ENCODE measurements at regions not wholly inside any gene's neighbourhood (a gene's known extent, or its start where the extent isn't known, plus 50 kb on each side); places are given as distances from the start of the nearest gene placed in this dataset.

GRCh38 chr11:50186146-50186545, 153.5 kb downstream of the OR4C45 start:
- H3K4me3 ChIP-seq: no peak overlapping the region
- no peak for DNase-seq (ENCODE audit: extremely low read depth in 1 of 4, low spot score in 3 of 4)
- no peaks in the 10 kb centered on the region for H3K79me2 ChIP-seq (ENCODE audit: control insufficient read depth, insufficient read depth, low read length)
- BruUV-seq (replicated peaks): no TSS peak
- H3K27ac ChIP-seq (ENCODE audit: extremely low read depth, low read depth, low read length): no peak overlapping the region
- H3K4me1 ChIP-seq (replicated peaks in 1 of 2; ENCODE audit: control insufficient read depth in 2 of 2, insufficient read depth in 2 of 2, low read length in 2 of 2): no peaks in the 10 kb centered on the region
- no peaks in the 10 kb centered on the region for H4K20me1 ChIP-seq (replicated peaks; ENCODE audit: control insufficient read depth, insufficient read depth, low read length)
- no peak overlapping the region for H2AFZ ChIP-seq (ENCODE audit: low read depth, low read length)
- no peak for FAIRE-seq
- no peaks in the 10 kb centered on the region for H3K9me1 ChIP-seq (ENCODE audit: control insufficient read depth, insufficient read depth, low read length)
- H3K27me3 ChIP-seq (ENCODE audit: control insufficient read depth in 2 of 2, insufficient read depth in 2 of 2, low read length in 2 of 2): no peaks in the 10 kb centered on the region
- POLR2A ChIA-PET: no interaction called here
- no peak for ATAC-seq
- no peak for TF ChIP-seq ZBTB8A (IDR thresholded peaks at IDR 0.05; ENCODE audit: partially characterized antibody)
- no peak for TF ChIP-seq PYGO2 (tag; IDR thresholded peaks at IDR 0.05)
- TF ChIP-seq TSHZ1 (CRISPR knock-in tag; IDR thresholded peaks at IDR 0.05): no peak
- no peak for TF ChIP-seq CC2D1A (IDR thresholded peaks at IDR 0.05)
- no peak for TF ChIP-seq ZNF121 (CRISPR knock-in tag; conservative IDR thresholded peaks at IDR 0.05)
- no peak for TF ChIP-seq SRSF9 (IDR thresholded peaks at IDR 0.05; ENCODE audit: borderline replicate concordance, low read depth, low read length)
- no peak for TF ChIP-seq ZBTB7A (IDR thresholded peaks at IDR 0.05; ENCODE audit: borderline replicate concordance, control insufficient read depth, low read depth, low read length)
- no peak for TF ChIP-seq MAZ (CRISPR knock-in tag; conservative IDR thresholded peaks at IDR 0.05 in 1 of 2, IDR thresholded peaks at IDR 0.05 in 1 of 2)
- no peak for TF ChIP-seq MEIS2 (IDR thresholded peaks at IDR 0.05; ENCODE audit: partially characterized antibody)
- TF ChIP-seq E4F1 (CRISPR knock-in tag; IDR thresholded peaks at IDR 0.05; ENCODE audit: borderline replicate concordance): no peak
- TF ChIP-seq ZNF24 (IDR thresholded peaks at IDR 0.05): no peak
- no peak for TF ChIP-seq NFE2L1 (tag; IDR thresholded peaks at IDR 0.05; ENCODE audit: borderline replicate concordance, low read depth)
- TF ChIP-seq ZBTB26 (CRISPR knock-in tag; IDR thresholded peaks at IDR 0.05): no peak
- in situ Hi-C loops (cut with MboI) (no loop called here), intact Hi-C loops (cut with micrococcal nuclease) (no loop called here)
- no peak overlapping the region for H3K4me2 ChIP-seq (ENCODE audit: insufficient read depth, low read length)
- CTCF ChIA-PET (ENCODE audit: low intra/inter-chr PET ratio): no interaction called here
- H3K36me3 ChIP-seq (ENCODE audit: control insufficient read depth, insufficient read depth, low read length): no peaks in the 10 kb centered on the region
- H3K9me3 ChIP-seq (replicated peaks; ENCODE audit: control insufficient read depth, insufficient read depth, low read depth, low read length): no peaks in the 10 kb centered on the region
- H3K9ac ChIP-seq (ENCODE audit: insufficient read depth in 1 of 2, low read depth in 2 of 2, low read length in 2 of 2): no peak overlapping the region
- WGBS (ENCODE audit: insufficient coverage, low coverage, missing lambda C conversion rate): 9% methylated on average over 1 of the region's 1 CpG
